ENCODE measurements at regions not wholly inside any gene's neighbourhood (a gene's known extent, or its start where the extent isn't known, plus 50 kb on each side); places are given as distances from the start of the nearest gene placed in this dataset.

- no peaks in the 10 kb centered on the region for H3K4me1 ChIP-seq (ENCODE audit: control insufficient read depth, insufficient read depth, low read length, unreplicated experiment)
- H3K4me3 ChIP-seq (ENCODE audit: low read depth, low read length), result no peak overlapping the region
- H3K36me3 ChIP-seq (ENCODE audit: insufficient read depth, low read length), result no peaks in the 10 kb centered on the region
- H3K27ac ChIP-seq (ENCODE audit: low read depth, low read length), result no peak overlapping the region
- H3K27me3 ChIP-seq (ENCODE audit: insufficient read depth, low read length), result no peaks in the 10 kb centered on the region
- H3K79me2 ChIP-seq (ENCODE audit: control insufficient read depth, insufficient read depth, low read length, unreplicated experiment), result no peaks in the 10 kb centered on the region
- H2AFZ ChIP-seq (ENCODE audit: low read length, unreplicated experiment), result no peak overlapping the region
Measured at GRCh38 chr2:147456779-147457178, 388.1 kb upstream of the ACVR2A start.

GRCh38 chr2:147451902-147452515, 392.8 kb upstream of the ACVR2A start:
- Histone ChIP-seq H3K36me3 (ENCODE audit: insufficient read depth, low read length) (no peaks in the 10 kb centered on the region), H3K79me2 (ENCODE audit: control insufficient read depth, insufficient read depth, low read length, unreplicated experiment) (no peaks in the 10 kb centered on the region), H3K27me3 (ENCODE audit: insufficient read depth, low read length) (no peaks in the 10 kb centered on the region), H3K4me1 (ENCODE audit: control insufficient read depth, insufficient read depth, low read length, unreplicated experiment) (no peaks in the 10 kb centered on the region), H3K27ac (ENCODE audit: low read depth, low read length) (no peak overlapping the region), H2AFZ (ENCODE audit: low read length, unreplicated experiment) (no peak overlapping the region), H3K4me3 (ENCODE audit: low read depth, low read length) (no peak overlapping the region)

GRCh38 chr2:147450661-147451510, 393.9 kb upstream of the ACVR2A start:
- no peak overlapping the region for H2AFZ ChIP-seq (ENCODE audit: low read length, unreplicated experiment)
- H3K4me3 ChIP-seq (ENCODE audit: low read depth, low read length), result no peak overlapping the region
- no peak overlapping the region for H3K27ac ChIP-seq (ENCODE audit: low read depth, low read length)
- no peaks in the 10 kb centered on the region for H3K4me1 ChIP-seq (ENCODE audit: control insufficient read depth, insufficient read depth, low read length, unreplicated experiment)
- H3K36me3 ChIP-seq (ENCODE audit: insufficient read depth, low read length), result no peaks in the 10 kb centered on the region
- no peaks in the 10 kb centered on the region for H3K27me3 ChIP-seq (ENCODE audit: insufficient read depth, low read length)
- no peaks in the 10 kb centered on the region for H3K79me2 ChIP-seq (ENCODE audit: control insufficient read depth, insufficient read depth, low read length, unreplicated experiment)

- no peaks in the 10 kb centered on the region for H3K27me3 ChIP-seq (ENCODE audit: insufficient read depth, low read length)
- H3K4me3 ChIP-seq (ENCODE audit: low read depth, low read length), result no peak overlapping the region
- no peak overlapping the region for H2AFZ ChIP-seq (ENCODE audit: low read length, unreplicated experiment)
- H3K79me2 ChIP-seq (ENCODE audit: control insufficient read depth, insufficient read depth, low read length, unreplicated experiment), result no peaks in the 10 kb centered on the region
- no peaks in the 10 kb centered on the region for H3K36me3 ChIP-seq (ENCODE audit: insufficient read depth, low read length)
- H3K27ac ChIP-seq (ENCODE audit: low read depth, low read length), result no peak overlapping the region
- no peaks in the 10 kb centered on the region for H3K4me1 ChIP-seq (ENCODE audit: control insufficient read depth, insufficient read depth, low read length, unreplicated experiment)
Measured at GRCh38 chr2:147449323-147449991, 395.4 kb upstream of the ACVR2A start.

GRCh38 chr2:147442816-147443215, 402.0 kb upstream of the ACVR2A start:
- Histone ChIP-seq H3K4me1 (ENCODE audit: control insufficient read depth, insufficient read depth, low read length, unreplicated experiment) (no peaks in the 10 kb centered on the region), H3K27ac (ENCODE audit: low read depth, low read length) (no peak overlapping the region), H3K36me3 (ENCODE audit: insufficient read depth, low read length) (no peaks in the 10 kb centered on the region), H2AFZ (ENCODE audit: low read length, unreplicated experiment) (no peak overlapping the region), H3K4me3 (ENCODE audit: low read depth, low read length) (no peak overlapping the region), H3K27me3 (ENCODE audit: insufficient read depth, low read length) (no peaks in the 10 kb centered on the region), H3K79me2 (ENCODE audit: control insufficient read depth, insufficient read depth, low read length, unreplicated experiment) (no peaks in the 10 kb centered on the region)

GRCh38 chr2:147441182-147441581, 403.6 kb upstream of the ACVR2A start:
- no peaks in the 10 kb centered on the region for H3K36me3 ChIP-seq (ENCODE audit: insufficient read depth, low read length)
- no peak overlapping the region for H3K27ac ChIP-seq (ENCODE audit: low read depth, low read length)
- no peak overlapping the region for H3K4me3 ChIP-seq (ENCODE audit: low read depth, low read length)
- H3K79me2 ChIP-seq (ENCODE audit: control insufficient read depth, insufficient read depth, low read length, unreplicated experiment), result no peaks in the 10 kb centered on the region
- H3K27me3 ChIP-seq (ENCODE audit: insufficient read depth, low read length), result no peaks in the 10 kb centered on the region
- no peak overlapping the region for H2AFZ ChIP-seq (ENCODE audit: low read length, unreplicated experiment)
- H3K4me1 ChIP-seq (ENCODE audit: control insufficient read depth, insufficient read depth, low read length, unreplicated experiment), result no peaks in the 10 kb centered on the region

- no peak overlapping the region for H3K4me3 ChIP-seq (ENCODE audit: low read depth, low read length)
- H3K36me3 ChIP-seq (ENCODE audit: insufficient read depth, low read length), result no peaks in the 10 kb centered on the region
- no peak overlapping the region for H3K27ac ChIP-seq (ENCODE audit: low read depth, low read length)
- no peaks in the 10 kb centered on the region for H3K4me1 ChIP-seq (ENCODE audit: control insufficient read depth, insufficient read depth, low read length, unreplicated experiment)
- no peaks in the 10 kb centered on the region for H3K79me2 ChIP-seq (ENCODE audit: control insufficient read depth, insufficient read depth, low read length, unreplicated experiment)
- H3K27me3 ChIP-seq (ENCODE audit: insufficient read depth, low read length), result no peaks in the 10 kb centered on the region
- H2AFZ ChIP-seq (ENCODE audit: low read length, unreplicated experiment), result no peak overlapping the region
Measured at GRCh38 chr2:147440734-147441133, 404.1 kb upstream of the ACVR2A start.

GRCh38 chr2:147439986-147440385, 404.8 kb upstream of the ACVR2A start:
- no peak overlapping the region for H2AFZ ChIP-seq (ENCODE audit: low read length, unreplicated experiment)
- no peaks in the 10 kb centered on the region for H3K79me2 ChIP-seq (ENCODE audit: control insufficient read depth, insufficient read depth, low read length, unreplicated experiment)
- H3K36me3 ChIP-seq (ENCODE audit: insufficient read depth, low read length), result no peaks in the 10 kb centered on the region
- no peak overlapping the region for H3K27ac ChIP-seq (ENCODE audit: low read depth, low read length)
- H3K4me1 ChIP-seq (ENCODE audit: control insufficient read depth, insufficient read depth, low read length, unreplicated experiment), result no peaks in the 10 kb centered on the region
- H3K4me3 ChIP-seq (ENCODE audit: low read depth, low read length), result no peak overlapping the region
- no peaks in the 10 kb centered on the region for H3K27me3 ChIP-seq (ENCODE audit: insufficient read depth, low read length)

- no peak overlapping the region for H2AFZ ChIP-seq (ENCODE audit: low read length, unreplicated experiment)
- no peak overlapping the region for H3K4me3 ChIP-seq (ENCODE audit: low read depth, low read length)
- H3K79me2 ChIP-seq (ENCODE audit: control insufficient read depth, insufficient read depth, low read length, unreplicated experiment), result no peaks in the 10 kb centered on the region
- H3K4me1 ChIP-seq (ENCODE audit: control insufficient read depth, insufficient read depth, low read length, unreplicated experiment), result no peaks in the 10 kb centered on the region
- no peaks in the 10 kb centered on the region for H3K36me3 ChIP-seq (ENCODE audit: insufficient read depth, low read length)
- no peaks in the 10 kb centered on the region for H3K27me3 ChIP-seq (ENCODE audit: insufficient read depth, low read length)
- no peak overlapping the region for H3K27ac ChIP-seq (ENCODE audit: low read depth, low read length)
Measured at GRCh38 chr2:147438882-147439281, 405.9 kb upstream of the ACVR2A start.

GRCh38 chr2:147433822-147434221, 411.0 kb upstream of the ACVR2A start:
- Histone ChIP-seq H3K79me2 (ENCODE audit: control insufficient read depth, insufficient read depth, low read length, unreplicated experiment) (no peaks in the 10 kb centered on the region), H3K4me1 (ENCODE audit: control insufficient read depth, insufficient read depth, low read length, unreplicated experiment) (no peaks in the 10 kb centered on the region), H3K4me3 (ENCODE audit: low read depth, low read length) (no peak overlapping the region), H3K27ac (ENCODE audit: low read depth, low read length) (no peak overlapping the region), H3K27me3 (ENCODE audit: insufficient read depth, low read length) (no peaks in the 10 kb centered on the region), H2AFZ (ENCODE audit: low read length, unreplicated experiment) (no peak overlapping the region), H3K36me3 (ENCODE audit: insufficient read depth, low read length) (no peaks in the 10 kb centered on the region)
